Dendritic cell treated with granulocyte-macrophage colony-stimulating factor and Interleukin-4, amounts not matched to agents 40 ng/mL and 50 ng/mL, for 4 days (primary cell): ENCODE measurements at regions not wholly inside any gene's neighbourhood (a gene's known extent, or its start where the extent isn't known, plus 50 kb on each side); places are given as distances from the start of the nearest gene placed in this dataset.
"Not testable (repeated sequence)": the region's sequence is repeated elsewhere in the genome, so short reads cannot be mapped to it uniquely, and the experiment has no call there.

Source experiments
- H3K27ac Mint-ChIP-seq: one replicate; pipeline ENCODE4 v1.8.0; 2022; ENCODE audit warnings: mild to moderate bottlenecking, mixed read lengths
- H3K27me3 Mint-ChIP-seq: one replicate; pipeline ENCODE4 v1.8.0; 2022; ENCODE audit warnings: mild to moderate bottlenecking, mixed read lengths
- H3K36me3 Mint-ChIP-seq: one replicate; pipeline ENCODE4 v1.8.0; 2022; ENCODE audit warnings: low read depth, mixed read lengths
- H3K4me1 Mint-ChIP-seq: one replicate; pipeline ENCODE4 v1.8.0; 2022; ENCODE audit warnings: low read depth, mixed read lengths
- H3K4me3 Mint-ChIP-seq: one replicate; pipeline ENCODE4 v1.8.0; 2022; ENCODE audit warnings: mild to moderate bottlenecking, moderate library complexity, mixed read lengths
- H3K9me3 Mint-ChIP-seq: one replicate; pipeline ENCODE4 v1.8.0; 2022; ENCODE audit warnings: mixed read lengths
- intact Hi-C: fragments of 100-400 bp; cut with micrococcal nuclease; formaldehyde crosslinking; loops from one replicate; pipeline ENCODE4 v1.15.0; 2022

DNA sequence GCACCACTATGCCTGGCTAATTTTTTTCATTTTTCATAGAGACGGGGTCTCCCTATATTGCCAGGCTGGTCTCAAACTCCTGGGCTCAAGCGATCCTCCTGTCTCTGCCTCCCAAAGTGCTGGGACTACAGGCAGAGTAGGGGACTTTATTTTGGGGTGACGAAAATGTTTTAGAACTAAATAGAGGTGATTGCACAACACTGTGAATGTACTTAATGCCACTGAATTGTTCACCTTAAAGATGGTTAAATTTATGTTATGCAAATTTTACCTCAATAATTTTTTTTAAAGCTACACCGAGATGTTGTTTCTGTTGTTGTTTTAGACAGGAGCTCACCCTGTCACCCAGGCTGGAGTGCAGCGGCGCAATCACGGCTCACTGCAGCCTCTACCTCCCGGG, 111.9 kb upstream of the SEC14L1 start:
- intact Hi-C loops = no loop called here
- no peak overlapping the region for H3K27ac Mint-ChIP-seq

DNA sequence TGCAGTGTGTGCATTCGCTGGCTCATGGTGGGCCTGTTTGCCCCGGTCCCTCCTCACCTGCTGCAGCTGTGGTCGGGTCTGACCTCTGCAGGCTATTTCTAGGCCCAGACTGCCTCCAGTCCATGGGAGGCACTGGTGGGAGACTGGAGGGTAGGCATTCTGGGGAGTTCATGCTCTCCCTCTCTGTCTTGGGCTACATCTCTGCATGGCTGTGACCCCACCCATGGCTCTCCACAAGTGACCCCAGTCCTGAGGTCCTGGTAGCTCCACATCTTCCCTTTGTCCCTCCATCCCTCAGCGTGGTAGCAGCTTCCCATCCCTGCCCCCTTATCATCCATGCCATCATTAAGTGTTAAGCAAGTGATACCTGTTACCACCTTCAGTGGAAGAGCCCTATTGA, 107.8 kb upstream of the SEC14L1 start:
- H3K36me3 Mint-ChIP-seq = no peaks in the 10 kb centered on the region
- H3K9me3 Mint-ChIP-seq = peaks cover 18% of the 10 kb centered on the region
- intact Hi-C loops = no loop called here
- H3K27ac Mint-ChIP-seq = no peak overlapping the region
- no peak overlapping the region for H3K4me3 Mint-ChIP-seq
- no peaks in the 10 kb centered on the region for H3K4me1 Mint-ChIP-seq
- peaks cover 27% of the 10 kb centered on the region for H3K27me3 Mint-ChIP-seq

More for the DNA sequence above, 111.9 kb upstream of the SEC14L1 start:
- Mint-ChIP-seq H3K27me3 (peaks cover 1% of the 10 kb centered on the region), H3K9me3 (peaks cover 18% of the 10 kb centered on the region), H3K4me3 (no peak overlapping the region), H3K4me1 (no peaks in the 10 kb centered on the region), H3K36me3 (no peaks in the 10 kb centered on the region)

DNA sequence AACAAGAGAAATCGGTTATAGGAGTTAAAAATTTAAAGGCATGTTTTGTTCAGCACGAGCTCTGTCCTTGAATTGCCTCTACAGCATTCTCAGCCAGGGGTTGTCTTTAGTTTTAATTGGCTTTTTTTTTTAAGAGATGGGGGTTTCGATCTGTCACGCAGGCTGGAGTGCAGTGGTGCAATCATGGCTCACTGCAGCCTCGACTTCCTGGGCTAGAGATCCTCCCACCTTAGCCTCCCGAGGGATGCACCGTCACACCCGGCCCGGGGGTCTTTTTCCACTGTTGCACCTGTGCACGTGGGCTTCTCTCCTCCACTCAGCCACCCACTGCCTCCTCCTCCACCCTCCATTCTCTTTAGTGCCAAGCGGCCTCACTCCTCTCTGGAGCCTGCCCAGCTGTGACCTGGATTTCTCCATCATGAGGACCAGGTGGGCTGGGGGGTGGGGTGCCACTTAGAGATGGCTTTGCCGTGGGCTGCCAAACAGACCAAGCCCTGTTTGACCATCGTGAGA, 106.8 kb upstream of the SEC14L1 start:
- Mint-ChIP-seq H3K4me3 (no peak overlapping the region), H3K27me3 (peaks cover 28% of the 10 kb centered on the region), H3K4me1 (no peaks in the 10 kb centered on the region), H3K27ac (no peak overlapping the region), H3K36me3 (no peaks in the 10 kb centered on the region), H3K9me3 (peaks cover 18% of the 10 kb centered on the region)
- intact Hi-C loops = no loop called here

DNA sequence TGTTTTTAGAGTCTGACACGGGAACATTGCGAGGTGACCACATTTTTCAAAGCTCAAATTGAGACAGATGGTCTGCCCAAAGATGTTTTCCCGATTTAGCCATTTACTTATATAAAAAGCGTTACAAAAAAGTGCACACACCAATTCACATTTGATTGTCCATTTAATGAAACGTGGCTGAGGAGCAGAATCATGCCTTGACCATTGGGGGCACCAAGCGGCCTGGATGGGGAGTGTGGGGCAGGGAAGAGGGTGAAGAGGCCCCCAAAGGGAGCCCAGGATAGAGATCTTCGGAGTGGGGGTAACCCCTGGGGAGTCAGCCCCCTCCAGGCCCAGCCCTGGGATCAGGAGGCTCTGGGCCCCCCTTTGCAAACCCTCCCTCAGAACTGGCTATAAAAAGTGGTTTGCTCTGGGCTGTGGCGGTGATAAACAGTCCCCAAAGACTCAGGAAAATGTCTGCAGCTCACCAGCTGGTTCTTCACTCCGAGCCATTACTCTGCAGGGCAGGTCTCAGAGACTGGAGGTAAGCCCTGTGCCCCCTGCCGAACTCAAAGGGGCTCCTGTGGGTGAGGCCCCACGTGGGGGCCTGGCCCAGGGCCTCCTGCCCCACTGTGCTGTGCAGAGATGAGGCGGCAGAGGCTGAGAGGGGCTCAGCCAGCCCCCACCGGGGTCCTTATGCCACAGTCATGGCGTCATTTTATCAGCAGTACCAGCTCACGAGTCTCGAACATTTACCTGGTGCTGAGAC, 105.9 kb upstream of the SEC14L1 start:
- Mint-ChIP-seq H3K36me3 (no peaks in the 10 kb centered on the region), H3K9me3 (peaks cover 18% of the 10 kb centered on the region), H3K27me3 (peaks cover 31% of the 10 kb centered on the region), H3K4me3 (no peak overlapping the region), H3K4me1 (no peaks in the 10 kb centered on the region), H3K27ac (no peak overlapping the region)
- intact Hi-C loops = no loop called here

DNA sequence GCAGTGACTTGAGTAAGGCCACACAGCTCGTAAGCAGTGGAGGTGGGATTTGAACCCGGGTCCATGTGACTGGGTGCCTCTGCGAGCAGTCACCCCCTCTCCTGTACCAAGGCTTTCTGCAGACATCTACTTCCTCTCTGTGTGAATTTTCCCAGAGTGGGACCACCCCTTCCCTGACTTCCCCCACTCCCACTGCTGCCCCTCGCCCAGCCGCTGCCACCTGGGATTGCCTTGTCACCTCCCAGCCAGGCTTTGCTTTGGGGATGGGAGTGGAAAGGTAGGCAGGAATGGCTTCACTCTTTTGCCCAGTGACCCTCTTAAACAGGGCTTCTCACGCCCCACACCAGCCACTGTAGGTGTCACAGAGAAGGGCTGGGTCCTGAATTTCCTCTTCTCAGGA, 105.2 kb upstream of the SEC14L1 start:
- H3K27me3 Mint-ChIP-seq = peaks cover 31% of the 10 kb centered on the region
- no peak overlapping the region for H3K27ac Mint-ChIP-seq
- no peak overlapping the region for H3K4me3 Mint-ChIP-seq
- no peaks in the 10 kb centered on the region for H3K36me3 Mint-ChIP-seq
- peaks cover 18% of the 10 kb centered on the region for H3K9me3 Mint-ChIP-seq
- no peaks in the 10 kb centered on the region for H3K4me1 Mint-ChIP-seq
- intact Hi-C loops = no loop called here

DNA sequence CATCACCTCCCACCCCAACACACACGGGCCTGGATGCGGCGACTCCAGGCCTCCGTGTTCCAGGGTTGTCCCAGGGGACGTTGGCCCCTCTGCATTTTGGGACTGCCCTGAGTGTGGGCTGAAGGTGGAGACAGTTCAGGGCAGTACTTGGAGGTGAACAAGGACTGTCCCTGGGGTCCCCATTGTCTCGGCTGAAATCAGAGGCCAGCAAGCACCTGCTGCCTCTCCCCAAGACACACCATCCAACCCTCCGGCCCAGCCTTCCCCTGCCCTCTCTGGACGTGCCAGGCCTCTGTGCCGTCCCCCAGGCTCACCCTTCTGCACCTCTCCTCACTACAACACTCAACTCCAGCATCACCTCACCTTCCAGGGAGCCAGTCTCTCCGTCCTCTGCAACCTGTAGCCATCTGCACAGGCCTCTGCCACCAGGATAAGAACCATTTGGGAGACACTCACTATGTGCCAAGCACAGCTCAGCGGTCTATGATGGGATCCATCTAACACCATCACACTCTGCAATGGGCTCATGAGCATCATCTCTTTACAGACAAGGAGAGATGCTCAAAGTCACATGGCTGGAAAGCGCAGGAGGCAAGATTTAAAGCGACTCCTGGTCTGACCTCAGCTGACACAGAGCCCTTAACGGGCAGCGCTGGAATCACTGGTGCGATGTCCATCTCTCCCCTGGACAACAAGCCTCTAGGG, 104.5 kb upstream of the SEC14L1 start:
- Mint-ChIP-seq H3K27ac (no peak overlapping the region), H3K36me3 (no peaks in the 10 kb centered on the region), H3K4me1 (no peaks in the 10 kb centered on the region), H3K27me3 (peaks cover 30% of the 10 kb centered on the region), H3K9me3 (peaks cover 11% of the 10 kb centered on the region), H3K4me3 (no peak overlapping the region)
- intact Hi-C loops = no loop called here

DNA sequence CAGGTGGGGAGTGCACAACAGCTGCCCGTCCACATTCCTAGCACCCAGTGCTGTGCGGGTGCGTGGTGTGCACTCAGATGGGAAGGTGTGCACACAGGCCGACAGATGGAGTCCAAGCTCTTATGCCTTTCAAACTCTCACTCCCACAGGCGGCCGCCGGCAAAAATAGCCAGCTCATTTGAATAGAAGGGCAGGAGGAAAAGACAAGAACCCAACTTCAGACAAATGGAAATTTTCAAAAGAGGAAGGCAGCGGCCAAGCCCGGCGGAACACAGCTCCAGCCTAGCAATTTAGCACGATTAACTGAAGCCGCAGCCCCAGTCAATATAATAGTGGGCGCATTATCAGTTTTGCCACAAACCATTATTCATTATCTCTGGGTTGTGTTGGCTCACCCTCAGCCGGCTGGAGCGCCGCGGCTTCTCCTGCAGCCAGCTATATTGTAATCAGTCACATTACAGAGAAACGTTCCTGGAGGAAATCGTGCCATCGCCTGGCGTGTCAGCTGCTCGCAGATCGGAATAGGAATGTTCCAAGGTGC, 103.9 kb upstream of the SEC14L1 start:
- Mint-ChIP-seq H3K27me3 (peaks cover 30% of the 10 kb centered on the region), H3K9me3 (peaks cover 5% of the 10 kb centered on the region), H3K27ac (no peak overlapping the region), H3K4me3 (no peak overlapping the region), H3K4me1 (no peaks in the 10 kb centered on the region), H3K36me3 (no peaks in the 10 kb centered on the region)
- intact Hi-C loops = no loop called here

DNA sequence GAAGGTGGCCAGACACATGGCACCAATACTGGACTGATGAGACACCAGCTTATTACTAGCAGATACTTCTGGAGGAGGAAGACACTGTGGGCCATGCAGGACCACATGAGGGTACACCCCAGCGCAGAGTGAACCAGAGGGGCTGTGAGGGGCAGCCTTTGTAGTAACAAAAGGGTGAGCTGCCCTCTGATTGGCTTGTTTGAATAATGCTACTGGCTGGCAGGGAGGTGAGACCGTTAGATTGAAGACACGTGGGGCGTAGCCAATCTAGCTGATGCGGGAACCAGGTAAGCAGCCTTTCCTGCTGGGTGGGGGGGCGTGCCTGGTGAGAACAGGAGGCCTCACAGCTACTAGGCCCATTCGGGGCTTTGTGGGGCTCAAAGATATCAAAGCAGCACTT, 102.8 kb upstream of the SEC14L1 start:
- Mint-ChIP-seq H3K36me3 (no peaks in the 10 kb centered on the region), H3K9me3 (no peaks in the 10 kb centered on the region), H3K27me3 (peaks cover 30% of the 10 kb centered on the region), H3K27ac (no peak overlapping the region), H3K4me3 (no peak overlapping the region), H3K4me1 (no peaks in the 10 kb centered on the region)
- intact Hi-C loops = no loop called here

DNA sequence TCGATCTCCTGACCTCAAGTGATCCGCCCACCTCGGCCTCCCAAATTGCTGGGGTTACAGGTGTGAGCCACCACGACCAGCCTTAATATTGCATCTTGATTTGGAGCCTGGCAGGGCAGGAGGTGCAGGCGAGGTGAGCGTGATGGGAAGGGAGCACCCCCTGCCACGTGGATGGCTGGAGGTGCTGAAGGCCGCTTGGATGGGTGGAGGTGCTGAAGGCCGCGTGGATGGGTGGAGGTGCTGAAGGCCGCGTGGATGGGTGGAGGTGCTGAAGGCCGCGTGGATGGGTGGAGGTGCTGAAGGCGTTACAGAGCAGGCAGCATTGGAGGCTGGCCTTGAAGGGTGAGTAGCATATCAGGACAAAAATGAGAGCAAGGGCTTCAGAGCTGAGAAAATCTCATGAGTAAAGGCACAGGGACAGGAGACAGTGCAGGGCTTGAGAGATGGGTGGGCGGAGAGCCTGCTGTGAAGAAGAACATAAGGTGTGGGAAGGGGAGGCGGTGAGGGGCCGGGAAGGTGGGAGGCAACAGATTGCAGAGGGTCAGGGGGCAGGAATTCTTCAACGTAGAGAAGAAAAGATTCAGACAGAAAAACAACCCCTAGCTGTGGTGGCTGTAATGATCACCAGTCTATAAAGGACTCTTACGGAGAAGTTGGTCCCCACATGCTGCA, 101.7 kb upstream of the SEC14L1 start:
- H3K36me3 Mint-ChIP-seq = no peaks in the 10 kb centered on the region
- peaks cover 29% of the 10 kb centered on the region for H3K27me3 Mint-ChIP-seq
- intact Hi-C loops = no loop called here
- H3K4me3 Mint-ChIP-seq = no peak overlapping the region
- no peak overlapping the region for H3K27ac Mint-ChIP-seq
- H3K9me3 Mint-ChIP-seq = no peaks in the 10 kb centered on the region
- H3K4me1 Mint-ChIP-seq = no peaks in the 10 kb centered on the region

DNA sequence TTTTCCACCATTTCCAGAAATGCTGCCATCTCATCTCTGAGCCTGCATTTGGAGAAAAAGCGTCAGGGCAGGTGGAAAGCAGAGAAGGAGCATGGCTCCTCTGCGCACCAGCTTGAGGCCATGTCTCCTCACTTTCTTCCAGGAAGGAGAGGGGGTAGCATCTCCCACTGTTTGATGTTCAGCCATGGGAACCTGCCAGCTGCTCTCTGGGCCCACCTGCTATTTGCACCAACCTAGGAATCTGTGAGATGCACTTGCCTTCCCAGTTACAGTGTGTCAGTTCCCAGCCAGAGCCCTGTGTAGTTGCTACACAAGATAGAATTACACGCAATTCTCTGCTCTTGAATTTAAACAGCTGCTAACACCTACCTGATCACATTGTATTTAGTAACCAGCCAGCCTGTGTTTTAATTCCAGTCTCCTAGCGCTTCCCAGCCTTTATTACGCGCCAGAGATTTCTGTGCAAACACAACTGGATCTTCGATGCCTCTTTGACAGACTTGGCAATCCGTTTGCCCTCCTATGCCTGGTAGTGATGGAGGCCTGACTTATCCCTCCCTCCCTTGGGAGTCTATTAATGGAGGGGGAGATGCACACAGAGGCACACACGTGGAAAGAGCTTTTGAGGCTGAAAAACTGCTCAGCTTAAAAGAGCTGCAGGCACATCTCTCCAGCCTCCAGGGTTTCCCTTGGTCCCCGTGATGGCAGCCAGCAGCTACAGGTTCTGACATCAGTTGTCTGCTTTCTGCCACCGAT, 98.1 kb upstream of the SEC14L1 start:
- Mint-ChIP-seq H3K9me3 (no peaks in the 10 kb centered on the region), H3K27me3 (peaks cover 7% of the 10 kb centered on the region), H3K36me3 (no peaks in the 10 kb centered on the region), H3K4me3 (no peak overlapping the region), H3K4me1 (no peaks in the 10 kb centered on the region), H3K27ac (no peak overlapping the region)
- intact Hi-C loops = no loop called here

DNA sequence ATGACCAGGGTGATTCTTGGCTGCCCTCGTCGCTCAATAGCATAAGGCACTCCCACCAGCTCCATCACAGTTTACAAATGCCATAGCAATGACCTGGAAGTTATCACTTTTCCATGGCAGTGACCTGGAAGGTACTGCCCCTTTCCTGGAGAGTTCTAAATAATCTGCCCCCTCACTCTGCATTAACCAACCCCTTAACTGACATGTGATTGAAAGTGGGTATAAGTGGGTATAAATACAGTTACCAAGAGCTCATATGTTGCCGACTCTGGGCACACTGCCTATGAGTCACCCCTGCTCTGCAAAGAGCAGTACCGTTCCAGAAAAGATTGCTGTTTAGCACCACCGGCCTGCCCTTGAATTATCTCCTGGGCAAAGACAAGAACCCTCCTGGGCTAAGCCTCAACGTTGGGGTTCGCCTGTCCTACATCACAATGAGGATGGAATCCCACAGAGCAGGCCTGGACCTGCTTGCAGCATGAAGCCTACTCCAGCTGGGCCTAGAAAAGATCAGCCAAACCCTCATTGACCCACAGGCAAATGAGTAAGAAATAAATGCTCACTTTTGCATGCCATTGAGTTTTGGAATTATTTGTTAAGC, 95.2 kb upstream of the SEC14L1 start:
- no peak overlapping the region for H3K4me3 Mint-ChIP-seq
- H3K27ac Mint-ChIP-seq = no peak overlapping the region
- no peaks in the 10 kb centered on the region for H3K9me3 Mint-ChIP-seq
- peaks cover 1% of the 10 kb centered on the region for H3K27me3 Mint-ChIP-seq
- intact Hi-C loops = no loop called here
- H3K36me3 Mint-ChIP-seq = no peaks in the 10 kb centered on the region
- no peaks in the 10 kb centered on the region for H3K4me1 Mint-ChIP-seq

DNA sequence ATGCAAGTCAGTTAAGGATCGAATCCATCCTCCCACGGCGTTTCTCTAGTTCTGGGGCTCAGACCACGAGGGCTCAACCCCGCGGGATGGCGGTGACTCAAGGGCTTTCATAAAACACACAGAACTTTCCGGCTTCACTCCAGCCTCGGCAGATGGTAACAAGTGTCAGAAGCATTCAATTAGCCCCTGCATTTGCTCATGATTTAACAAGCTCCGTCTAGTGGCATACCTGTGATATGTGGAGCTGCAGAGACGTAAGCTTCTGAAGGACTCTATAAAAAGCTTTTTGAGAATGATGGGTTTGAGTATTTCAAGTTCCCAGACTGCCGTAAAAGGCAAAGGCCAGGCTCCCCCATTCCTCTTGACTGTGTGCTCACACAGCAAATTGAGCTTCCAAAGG, 91.3 kb upstream of the SEC14L1 start:
- intact Hi-C loops = no loop called here
- H3K27me3 Mint-ChIP-seq = peaks cover 6% of the 10 kb centered on the region
- H3K27ac Mint-ChIP-seq = no peak overlapping the region
- no peaks in the 10 kb centered on the region for H3K9me3 Mint-ChIP-seq
- H3K4me1 Mint-ChIP-seq = no peaks in the 10 kb centered on the region
- no peaks in the 10 kb centered on the region for H3K36me3 Mint-ChIP-seq
- no peak overlapping the region for H3K4me3 Mint-ChIP-seq

DNA sequence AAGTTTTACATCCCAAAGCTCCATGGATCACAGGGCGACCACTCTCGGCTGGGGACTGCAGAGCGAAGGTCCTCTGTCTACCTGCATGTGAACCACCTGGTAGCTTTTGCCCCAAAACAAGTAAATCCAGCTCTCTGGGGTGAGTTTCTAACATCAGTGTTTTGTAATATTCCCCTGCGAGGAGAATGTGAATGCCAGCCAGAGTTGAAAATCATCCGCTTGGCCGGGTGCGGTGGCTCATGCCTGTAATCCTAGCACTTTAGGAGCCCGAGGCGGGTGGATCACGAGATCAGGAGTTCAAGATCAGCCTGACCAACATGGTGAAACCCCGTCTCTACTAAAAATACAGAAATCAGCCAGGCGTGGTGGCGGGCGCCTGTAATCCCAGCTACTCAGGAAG, 89.9 kb upstream of the SEC14L1 start:
- intact Hi-C loops, H3K27me3 Mint-ChIP-seq, H3K36me3 Mint-ChIP-seq, H3K9me3 Mint-ChIP-seq, H3K27ac Mint-ChIP-seq, H3K4me3 Mint-ChIP-seq, H3K4me1 Mint-ChIP-seq: not testable (repeated sequence)
